ENCODE measurements at regions not wholly inside any gene's neighbourhood (a gene's known extent, or its start where the extent isn't known, plus 50 kb on each side); places are given as distances from the start of the nearest gene placed in this dataset.

DNA sequence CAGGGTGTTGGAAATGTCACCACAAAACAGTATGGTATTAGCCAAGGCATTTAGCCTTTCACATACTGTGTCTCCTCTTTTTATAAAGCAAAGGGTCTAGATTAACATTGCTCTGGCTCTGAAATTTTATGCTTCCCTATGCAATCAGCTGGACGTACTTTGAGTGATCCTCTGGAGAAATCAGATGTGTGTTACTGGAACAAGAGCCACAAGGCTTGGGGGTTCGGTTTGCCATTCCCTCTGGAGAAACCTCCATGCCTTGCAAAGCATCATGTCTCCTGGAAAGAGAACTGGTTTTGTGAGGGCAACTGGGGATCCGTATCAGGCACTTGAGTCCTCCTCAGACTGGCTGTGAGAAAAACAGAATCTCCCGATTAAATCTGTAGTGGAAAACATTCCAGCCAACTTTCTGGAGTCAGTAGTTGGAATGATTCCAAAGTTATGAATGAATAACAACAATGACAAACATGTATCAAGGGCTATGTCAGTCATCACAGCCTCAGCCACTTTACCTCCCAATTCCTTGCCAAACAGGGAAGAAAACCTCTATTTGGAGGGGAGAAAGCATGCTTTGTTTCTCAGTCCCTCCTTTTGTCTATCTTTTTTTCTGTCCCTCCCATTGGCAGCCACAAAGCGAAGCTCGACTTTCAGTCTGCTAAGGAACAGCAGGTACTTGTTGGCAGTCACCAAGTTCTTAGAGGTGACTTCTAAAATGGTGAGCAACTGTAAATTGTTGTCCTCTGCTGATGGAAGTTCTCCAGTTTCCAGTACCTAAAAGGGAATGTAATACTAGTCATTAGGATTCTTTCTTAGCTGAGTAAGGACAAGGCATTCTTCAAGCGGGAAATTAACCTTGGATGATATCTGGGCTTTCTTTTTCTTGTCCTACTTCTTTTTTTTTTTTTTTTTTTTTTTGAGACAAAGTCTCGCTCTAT, 864.8 kb upstream of the AUTS2 start:
- TF ChIP-seq, protein P1, sequence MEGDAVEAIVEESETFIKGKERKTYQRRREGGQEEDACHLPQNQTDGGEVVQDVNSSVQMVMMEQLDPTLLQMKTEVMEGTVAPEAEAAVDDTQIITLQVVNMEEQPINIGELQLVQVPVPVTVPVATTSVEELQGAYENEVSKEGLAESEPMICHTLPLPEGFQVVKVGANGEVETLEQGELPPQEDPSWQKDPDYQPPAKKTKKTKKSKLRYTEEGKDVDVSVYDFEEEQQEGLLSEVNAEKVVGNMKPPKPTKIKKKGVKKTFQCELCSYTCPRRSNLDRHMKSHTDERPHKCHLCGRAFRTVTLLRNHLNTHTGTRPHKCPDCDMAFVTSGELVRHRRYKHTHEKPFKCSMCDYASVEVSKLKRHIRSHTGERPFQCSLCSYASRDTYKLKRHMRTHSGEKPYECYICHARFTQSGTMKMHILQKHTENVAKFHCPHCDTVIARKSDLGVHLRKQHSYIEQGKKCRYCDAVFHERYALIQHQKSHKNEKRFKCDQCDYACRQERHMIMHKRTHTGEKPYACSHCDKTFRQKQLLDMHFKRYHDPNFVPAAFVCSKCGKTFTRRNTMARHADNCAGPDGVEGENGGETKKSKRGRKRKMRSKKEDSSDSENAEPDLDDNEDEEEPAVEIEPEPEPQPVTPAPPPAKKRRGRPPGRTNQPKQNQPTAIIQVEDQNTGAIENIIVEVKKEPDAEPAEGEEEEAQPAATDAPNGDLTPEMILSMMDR (IDR thresholded peaks at IDR 0.05 in 4 of 5, conservative IDR thresholded peaks at IDR 0.05 in 1 of 5), result no peak
- no peak for TF ChIP-seq POLR2A (IDR thresholded peaks at IDR 0.05)

Data from gastrocnemius medialis (tissue), 4 donors.